ENCODE measurements at regions not wholly inside any gene's neighbourhood (a gene's known extent, or its start where the extent isn't known, plus 50 kb on each side); places are given as distances from the start of the nearest gene placed in this dataset.

GRCh38 chr6:40740518-40740917 lies 153.4 kb upstream of the LRFN2 start:
- H3K27ac ChIP-seq = no peak overlapping the region
- no peak for DNase-seq (ENCODE audit: low spot score)
- ChIA-PET CTCF (no interaction called here), POLR2A (ENCODE audit: low non-redundant PET) (no interaction called here)
- no peak for TF ChIP-seq CTCF (conservative IDR thresholded peaks at IDR 0.05; ENCODE audit: low read depth)

- no peak for DNase-seq (ENCODE audit: low spot score)
- CTCF ChIA-PET = no interaction called here
- H3K27ac ChIP-seq = no peak overlapping the region
- no peak for TF ChIP-seq CTCF (conservative IDR thresholded peaks at IDR 0.05; ENCODE audit: low read depth)
- POLR2A ChIA-PET (ENCODE audit: low non-redundant PET) = no interaction called here
These were observed 151.5 kb upstream of the LRFN2 start for GRCh38 chr6:40738551-40739193.

- POLR2A ChIA-PET (ENCODE audit: low non-redundant PET) = interaction anchor here (0.7 kb wide), 1 partner anchor 14 kb away, joined by 3 read pairs; no protein-coding TSS in a partner anchor
- no peak for TF ChIP-seq CTCF (conservative IDR thresholded peaks at IDR 0.05; ENCODE audit: low read depth)
- DNase-seq (ENCODE audit: low spot score) = no peak
- CTCF ChIA-PET = no interaction called here
- H3K27ac ChIP-seq = no peak overlapping the region
These were observed 148.4 kb upstream of the LRFN2 start for GRCh38 chr6:40735521-40735920.

GRCh38 chr6:40735121-40735520 lies 148.0 kb upstream of the LRFN2 start:
- no peak for DNase-seq (ENCODE audit: low spot score)
- ChIA-PET POLR2A (ENCODE audit: low non-redundant PET) (no interaction called here), CTCF (no interaction called here)
- no peak overlapping the region for H3K27ac ChIP-seq
- no peak for TF ChIP-seq CTCF (conservative IDR thresholded peaks at IDR 0.05; ENCODE audit: low read depth)

GRCh38 chr6:40734607-40735006 lies 147.4 kb upstream of the LRFN2 start:
- CTCF ChIA-PET = no interaction called here
- POLR2A ChIA-PET (ENCODE audit: low non-redundant PET) = no interaction called here

GRCh38 chr6:40733770-40734396 lies 146.7 kb upstream of the LRFN2 start:
- no peak for TF ChIP-seq CTCF (conservative IDR thresholded peaks at IDR 0.05; ENCODE audit: low read depth)
- no peak for DNase-seq (ENCODE audit: low spot score)

More at GRCh38 chr6:40734607-40735006, 147.4 kb upstream of the LRFN2 start:
- TF ChIP-seq CTCF (conservative IDR thresholded peaks at IDR 0.05; ENCODE audit: low read depth) = no peak
- no peak overlapping the region for H3K27ac ChIP-seq
- no peak for DNase-seq (ENCODE audit: low spot score)

More at GRCh38 chr6:40733770-40734396, 146.7 kb upstream of the LRFN2 start:
- ChIA-PET CTCF (no interaction called here), POLR2A (ENCODE audit: low non-redundant PET) (no interaction called here)
- H3K27ac ChIP-seq = no peak overlapping the region
